Left hindlimb (tissue), 1 donor: ENCODE measurements at regions not wholly inside any gene's neighbourhood (a gene's known extent, or its start where the extent isn't known, plus 50 kb on each side); places are given as distances from the start of the nearest gene placed in this dataset.
A peak's percentile ranks its signal among the peaks of the same experiment; 100 is the strongest.

ENCODE experiments used
- DNase-seq: peaks from one replicate; pipeline ENCODE4 v3.0.0-alpha.2; 2018

- DNase-seq, result no peak
Observed at GRCh38 chr10:131636841-131637724, 263.7 kb upstream of the PPP2R2D start.

- DNase-seq, result no peak
Observed at GRCh38 chr10:131638049-131638879, 262.5 kb upstream of the PPP2R2D start.

GRCh38 chr10:131638880-131639278 is 261.9 kb upstream of the PPP2R2D start:
- no peak for DNase-seq

GRCh38 chr10:131640045-131640644 is 260.7 kb upstream of the PPP2R2D start:
- no peak for DNase-seq

GRCh38 chr10:131641231-131641630 is 259.6 kb upstream of the PPP2R2D start:
- no peak for DNase-seq

GRCh38 chr10:131641898-131642297 is 258.9 kb upstream of the PPP2R2D start:
- DNase-seq, result no peak

DNA sequence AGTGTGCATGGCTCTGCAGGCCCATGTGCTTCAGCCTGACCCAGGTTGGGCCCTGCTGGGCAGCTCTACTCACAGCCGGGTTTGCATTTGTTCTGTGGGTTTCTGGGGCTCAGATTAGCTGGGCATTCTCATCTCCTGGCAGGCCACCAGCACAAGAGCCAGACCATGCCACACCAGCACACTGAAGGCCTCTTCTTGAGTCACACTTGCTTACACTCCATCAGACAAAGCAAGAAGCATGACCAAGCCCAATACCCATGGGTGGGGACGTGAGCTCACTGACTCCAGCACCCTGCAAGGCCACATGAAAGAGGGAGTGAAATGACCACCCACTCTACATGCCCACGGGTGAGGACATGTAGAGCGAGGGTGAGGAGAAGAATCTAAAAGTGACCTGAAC is 257.8 kb upstream of the PPP2R2D start:
- no peak for DNase-seq

DNA sequence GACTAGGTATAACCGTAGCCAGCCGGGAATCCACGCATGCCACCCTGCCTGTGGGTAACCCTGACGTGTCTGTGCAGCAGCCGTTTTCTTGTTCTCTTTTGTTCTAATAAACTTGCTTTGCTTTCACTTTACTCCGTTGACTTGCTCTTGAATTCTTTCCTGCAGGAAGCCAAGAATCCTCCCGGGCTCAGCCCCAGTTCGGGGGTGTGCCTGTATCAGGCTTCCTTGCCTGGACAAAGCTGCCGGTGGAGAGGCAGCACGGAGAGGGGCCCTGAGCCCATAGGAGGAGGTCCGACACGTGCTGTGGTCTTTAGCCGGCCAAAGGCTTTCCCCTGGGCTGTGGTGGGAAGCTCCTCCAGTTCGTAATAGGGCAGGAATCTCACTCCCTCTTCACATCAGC is 256.5 kb upstream of the PPP2R2D start:
- DNase-seq, result peak; percentile 86

DNA sequence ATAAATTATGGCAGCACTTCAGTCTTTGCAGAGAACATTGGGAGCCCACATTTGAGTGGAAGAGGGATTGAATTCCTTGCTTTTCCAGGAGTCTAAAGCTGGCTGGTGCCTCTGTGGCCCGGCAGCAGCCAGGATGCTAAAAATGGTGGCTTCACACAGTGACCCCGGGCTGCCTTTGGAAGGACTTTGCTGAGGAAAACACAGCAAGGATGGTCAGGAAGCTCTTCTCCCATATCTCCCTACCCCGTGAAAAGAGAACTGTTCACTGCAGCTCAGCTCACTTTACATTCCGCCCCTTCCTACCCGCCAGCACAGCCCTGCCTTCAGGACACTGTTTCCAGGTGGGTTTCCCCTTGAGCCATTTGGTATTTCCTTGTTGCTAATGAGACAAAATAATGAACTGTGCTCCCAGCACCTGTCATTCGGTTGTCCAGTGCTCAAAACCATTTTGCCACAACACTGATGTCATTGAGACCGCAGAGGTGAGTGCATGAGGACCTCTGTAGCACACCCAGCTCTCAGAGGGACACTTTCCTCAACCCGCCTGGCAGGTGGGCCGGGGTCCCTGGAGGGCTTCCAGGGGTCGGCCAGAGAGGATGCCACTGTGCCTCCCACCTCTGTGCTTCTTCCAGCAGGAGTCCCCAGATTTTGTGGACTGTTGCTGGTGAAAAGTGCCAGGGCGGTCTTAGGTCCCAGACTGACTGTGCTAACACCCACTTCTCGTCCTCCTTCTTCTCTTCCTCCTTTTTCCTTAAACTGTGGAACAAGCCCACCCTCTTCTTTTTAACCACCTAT is 255.7 kb upstream of the PPP2R2D start:
- DNase-seq, result no peak

- DNase-seq, result no peak
Observed at GRCh38 chr10:131645756-131646155, 255.1 kb upstream of the PPP2R2D start.

DNA sequence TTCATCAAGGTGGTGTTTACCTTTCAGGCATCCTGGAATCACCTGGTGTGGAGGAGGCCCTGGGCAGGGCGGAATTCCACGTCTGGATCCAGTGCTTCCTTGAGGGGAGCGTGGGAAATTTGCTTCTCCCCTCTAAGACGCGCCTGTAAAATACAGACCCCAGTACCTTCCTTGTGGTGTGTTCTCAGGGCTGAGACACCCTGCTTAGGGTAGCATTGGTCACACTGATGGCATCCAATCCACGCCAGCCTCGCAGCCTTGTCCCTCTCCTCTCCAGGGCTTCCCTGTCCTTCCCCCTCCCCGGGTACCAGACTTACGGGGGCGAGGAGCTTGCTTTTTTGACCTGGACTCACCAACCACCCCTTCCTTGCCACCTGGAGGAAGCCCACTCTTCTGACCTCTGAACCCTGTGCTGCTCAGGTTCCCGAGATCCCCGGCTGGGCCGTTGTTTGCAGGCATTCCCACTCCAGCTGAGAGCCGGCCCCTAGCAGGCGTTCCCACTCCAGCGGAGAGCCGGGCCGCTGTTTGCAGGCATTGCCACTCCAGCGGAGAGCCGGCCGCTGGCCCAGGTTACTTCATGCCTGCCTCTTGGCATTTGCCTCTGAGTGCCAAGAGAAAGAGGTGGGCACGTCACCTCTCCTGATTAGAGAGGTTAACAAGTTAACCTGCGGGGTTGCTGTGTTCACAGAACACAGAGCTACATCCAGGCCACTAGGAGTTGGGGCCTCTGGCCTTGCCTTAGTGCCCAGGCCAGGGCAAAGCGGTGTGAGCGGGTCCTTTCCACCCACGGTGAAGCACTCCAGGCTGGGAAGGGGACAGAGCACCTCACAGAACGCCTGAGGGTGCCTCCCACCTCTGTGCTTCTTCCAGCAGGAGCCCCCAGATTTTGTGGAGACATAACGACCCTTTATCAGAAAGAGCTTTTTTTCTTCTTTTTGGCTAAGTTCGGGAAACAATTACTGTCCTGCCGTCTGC is 254.0 kb upstream of the PPP2R2D start:
- no peak for DNase-seq

GRCh38 chr10:131647789-131648188 is 253.0 kb upstream of the PPP2R2D start:
- DNase-seq, result no peak

- DNase-seq, result no peak
Observed at GRCh38 chr10:131648386-131649020, 252.3 kb upstream of the PPP2R2D start.

- no peak for DNase-seq
Observed at GRCh38 chr10:131649617-131650016, 251.2 kb upstream of the PPP2R2D start.

DNA sequence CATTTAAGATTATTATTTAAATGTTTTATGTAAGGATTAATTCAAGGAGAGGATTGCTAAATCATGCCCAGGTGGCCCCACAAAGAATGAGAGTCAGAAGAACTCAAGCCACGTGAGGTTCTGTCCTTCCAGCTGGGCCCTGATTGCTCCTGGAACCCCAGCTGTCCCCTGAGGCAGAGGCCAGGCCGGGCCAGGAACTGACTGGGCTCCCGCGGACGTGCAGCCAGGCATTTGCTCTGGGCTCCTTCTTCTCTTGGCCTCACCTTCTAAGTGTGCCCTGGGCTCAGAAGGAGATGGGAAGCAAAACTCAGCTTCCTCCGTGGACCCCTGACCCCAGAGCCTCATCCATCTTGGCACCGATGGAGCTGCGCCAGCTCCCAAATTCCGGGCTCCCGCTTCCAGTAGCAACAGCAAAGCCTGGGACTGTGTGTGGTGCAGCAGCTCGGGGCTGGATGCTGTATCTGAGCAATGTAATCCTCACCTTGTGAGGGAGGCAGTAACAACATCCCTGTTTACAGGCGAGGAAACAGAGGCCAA is 250.6 kb upstream of the PPP2R2D start:
- DNase-seq, result no peak

DNA sequence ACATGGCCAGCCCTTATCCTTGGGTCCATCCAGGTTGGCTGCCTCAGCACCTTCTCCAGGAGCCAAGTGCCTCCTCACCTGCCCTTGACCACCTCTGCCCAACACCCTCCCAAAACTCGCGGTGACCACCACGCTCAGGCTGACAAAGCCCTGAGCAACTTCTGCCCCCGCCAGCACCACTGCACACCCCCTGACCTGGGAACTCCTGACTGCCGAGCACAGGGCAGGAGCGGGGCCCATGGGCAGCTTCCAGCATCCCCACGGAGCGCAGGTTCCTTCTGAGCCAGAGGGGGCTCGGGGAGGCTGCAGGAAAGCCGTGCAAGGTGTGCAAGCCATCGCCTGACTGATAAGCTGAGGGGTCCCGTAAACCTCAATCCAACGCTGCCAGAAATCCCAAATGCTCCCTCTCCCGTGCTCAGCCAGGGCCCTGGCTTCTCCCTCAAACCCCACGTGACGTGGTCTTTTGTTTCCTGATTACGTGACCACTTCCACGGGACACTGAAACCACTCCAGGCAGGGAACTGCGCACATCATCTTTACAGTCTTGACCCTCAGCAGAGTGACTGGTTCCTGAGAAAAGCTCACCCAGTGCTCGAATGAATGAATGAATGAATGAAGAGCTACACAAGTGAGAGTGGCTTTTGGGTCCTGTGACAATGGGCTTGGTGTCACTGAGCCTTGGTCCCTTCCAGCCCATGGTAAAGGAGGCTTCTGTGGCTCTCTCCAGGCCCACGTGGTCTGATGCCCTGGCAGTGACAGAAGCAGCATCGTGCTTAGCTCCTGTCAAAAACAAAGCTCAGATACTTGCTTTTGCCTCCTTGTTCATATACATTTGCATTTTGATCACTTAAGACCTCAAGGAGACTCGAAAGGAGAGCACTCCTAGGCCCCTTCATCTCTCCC is 249.8 kb upstream of the PPP2R2D start:
- DNase-seq, result no peak

GRCh38 chr10:131651674-131652437 is 249.0 kb upstream of the PPP2R2D start:
- DNase-seq, result no peak

GRCh38 chr10:131652438-131653139 is 248.2 kb upstream of the PPP2R2D start:
- no peak for DNase-seq
